ENCODE measurements at regions not wholly inside any gene's neighbourhood (a gene's known extent, or its start where the extent isn't known, plus 50 kb on each side); places are given as distances from the start of the nearest gene placed in this dataset.

GRCh38 chr3:159236321-159236720 lies 434.5 kb downstream of the MFSD1 start:
- Histone ChIP-seq H3K27ac (no peak overlapping the region), H3K4me3 (no peak overlapping the region)
- no peak for DNase-seq (ENCODE audit: low spot score)
- TF ChIP-seq, protein P1, sequence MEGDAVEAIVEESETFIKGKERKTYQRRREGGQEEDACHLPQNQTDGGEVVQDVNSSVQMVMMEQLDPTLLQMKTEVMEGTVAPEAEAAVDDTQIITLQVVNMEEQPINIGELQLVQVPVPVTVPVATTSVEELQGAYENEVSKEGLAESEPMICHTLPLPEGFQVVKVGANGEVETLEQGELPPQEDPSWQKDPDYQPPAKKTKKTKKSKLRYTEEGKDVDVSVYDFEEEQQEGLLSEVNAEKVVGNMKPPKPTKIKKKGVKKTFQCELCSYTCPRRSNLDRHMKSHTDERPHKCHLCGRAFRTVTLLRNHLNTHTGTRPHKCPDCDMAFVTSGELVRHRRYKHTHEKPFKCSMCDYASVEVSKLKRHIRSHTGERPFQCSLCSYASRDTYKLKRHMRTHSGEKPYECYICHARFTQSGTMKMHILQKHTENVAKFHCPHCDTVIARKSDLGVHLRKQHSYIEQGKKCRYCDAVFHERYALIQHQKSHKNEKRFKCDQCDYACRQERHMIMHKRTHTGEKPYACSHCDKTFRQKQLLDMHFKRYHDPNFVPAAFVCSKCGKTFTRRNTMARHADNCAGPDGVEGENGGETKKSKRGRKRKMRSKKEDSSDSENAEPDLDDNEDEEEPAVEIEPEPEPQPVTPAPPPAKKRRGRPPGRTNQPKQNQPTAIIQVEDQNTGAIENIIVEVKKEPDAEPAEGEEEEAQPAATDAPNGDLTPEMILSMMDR (IDR thresholded peaks at IDR 0.05), result no peak

- no peak for DNase-seq (ENCODE audit: low spot score)
- TF ChIP-seq, protein P1 (IDR thresholded peaks at IDR 0.05), result no peak
- Histone ChIP-seq H3K4me3 (no peak overlapping the region), H3K27ac (no peak overlapping the region)
Measured at GRCh38 chr3:159237226-159237625, 435.4 kb downstream of the MFSD1 start.

- TF ChIP-seq, protein P1 (IDR thresholded peaks at IDR 0.05), result no peak
- DNase-seq (ENCODE audit: low spot score), result no peak
- H3K27ac ChIP-seq, result no peak overlapping the region
- no peak overlapping the region for H3K4me3 ChIP-seq
Measured at GRCh38 chr3:159238646-159239045, 436.8 kb downstream of the MFSD1 start.

- no peak for DNase-seq (ENCODE audit: low spot score)
- H3K27ac ChIP-seq, result no peak overlapping the region
- no peak overlapping the region for H3K4me3 ChIP-seq
- TF ChIP-seq, protein P1 (IDR thresholded peaks at IDR 0.05), result no peak
Measured at GRCh38 chr3:159239059-159239458, 437.2 kb downstream of the MFSD1 start.

GRCh38 chr3:159244933-159245332 lies 443.1 kb downstream of the MFSD1 start:
- no peak for DNase-seq (ENCODE audit: low spot score)
- H3K4me3 ChIP-seq, result no peak overlapping the region
- TF ChIP-seq, protein P1 (IDR thresholded peaks at IDR 0.05), result no peak
- H3K27ac ChIP-seq, result no peak overlapping the region

DNA sequence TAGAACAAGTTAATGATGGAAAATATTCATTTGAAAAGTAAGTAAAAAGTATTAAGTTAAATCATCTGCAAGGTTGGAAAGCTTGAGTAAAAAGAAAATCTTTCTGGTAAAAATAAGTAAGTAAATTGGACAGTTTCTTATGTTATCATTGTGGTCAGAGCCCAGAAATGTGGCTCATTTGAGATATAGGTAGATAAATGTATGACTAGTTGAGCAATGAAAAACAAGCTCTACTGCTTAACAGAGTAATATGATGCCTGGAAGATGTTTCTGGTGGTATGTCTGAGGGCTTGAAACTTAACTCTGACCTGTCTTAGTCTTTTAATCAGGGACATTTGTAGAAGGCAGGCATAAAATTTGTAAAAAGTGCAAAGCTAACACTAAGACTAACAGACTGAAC lies 444.0 kb downstream of the MFSD1 start:
- Histone ChIP-seq H3K27ac (no peak overlapping the region), H3K4me3 (no peak overlapping the region)
- no peak for DNase-seq (ENCODE audit: low spot score)
- TF ChIP-seq, protein P1 (IDR thresholded peaks at IDR 0.05), result no peak

DNA sequence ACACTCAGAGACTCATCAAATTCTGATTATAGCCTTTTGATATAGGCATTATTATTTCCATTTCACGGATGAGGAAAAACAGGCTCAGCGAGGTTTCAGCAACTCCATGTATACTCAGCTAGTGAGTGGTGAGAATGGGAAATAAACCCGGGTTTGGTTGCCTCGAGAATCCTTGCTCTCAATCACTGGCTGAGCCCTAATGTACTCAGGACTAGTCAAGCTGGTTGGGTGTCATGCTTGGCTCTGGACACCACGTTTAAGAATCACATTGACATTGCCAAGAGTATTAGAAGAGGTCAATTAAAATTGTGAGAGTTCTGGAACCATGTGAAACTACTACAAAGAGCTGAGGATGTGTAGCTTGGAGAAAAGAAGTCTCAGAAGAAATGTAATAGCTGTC lies 444.5 kb downstream of the MFSD1 start:
- no peak overlapping the region for H3K4me3 ChIP-seq
- no peak overlapping the region for H3K27ac ChIP-seq
- TF ChIP-seq, protein P1 (IDR thresholded peaks at IDR 0.05), result no peak
- DNase-seq (ENCODE audit: low spot score), result no peak

All from coronary artery (tissue), 2 donors.